H1 (cell line): ENCODE measurements at regions not wholly inside any gene's neighbourhood (a gene's known extent, or its start where the extent isn't known, plus 50 kb on each side); places are given as distances from the start of the nearest gene placed in this dataset.

Experiments used
- CTCF ChIA-PET: fragments of 300-600 bp; sonication (Branson Sonifier 250); formaldehyde crosslinking; loops from one replicate; lab custom pipeline; 2021; ENCODE audit not compliant: partially characterized antibody; lab: Charles Lee
- POLR2A ChIA-PET: fragments of 300-600 bp; sonication (Branson Sonifier 250); formaldehyde crosslinking; loops from one replicate; lab custom pipeline; 2021; ENCODE audit warnings: inconsistent platforms; ENCODE audit not compliant: partially characterized antibody; lab: Charles Lee
- DNase-seq, 2 experiments: peaks; one replicate each; pipeline versions ENCODE4 v3.0.0 to v3.0.0-alpha.2; 2010 to 2022; ENCODE audit warnings: low spot score in 2 of 2, low read depth in 1 of 2, mixed read lengths in 1 of 2
- FAIRE-seq: peaks from 2 replicates; lab custom pipeline; 2011; peaks lifted over from hg19 to GRCh38; lab: Jason Lieb, UNC
- H2AFZ ChIP-seq: 2 replicates; pipeline ENCODE4 v1.8.1; 2012; ENCODE audit warnings: low read length, inconsistent platforms
- H2AK5ac ChIP-seq: 2 replicates; pipeline ENCODE4 v1.6.1; 2013; ENCODE audit warnings: low read depth, low read length
- H2BK120ac ChIP-seq: replicated peaks from 2 replicates; pipeline ENCODE3; 2013; ENCODE audit warnings: low read depth, low read length, inconsistent platforms
- H2BK12ac ChIP-seq: 2 replicates; pipeline ENCODE4 v1.6.1; 2013; ENCODE audit warnings: low read depth, low read length
- H2BK15ac ChIP-seq: 2 replicates; pipeline ENCODE4 v1.6.1; 2013; ENCODE audit warnings: low read length
- H2BK20ac ChIP-seq: 2 replicates; pipeline ENCODE4 v1.6.1; 2013; ENCODE audit warnings: low read length
- H2BK5ac ChIP-seq: 2 replicates; pipeline ENCODE4 v1.6.1; 2013; ENCODE audit warnings: low read depth, low read length
- H3K14ac ChIP-seq: 2 replicates; pipeline ENCODE4 v1.6.1; 2013; ENCODE audit warnings: inconsistent platforms; ENCODE audit not compliant: insufficient read length
- H3K18ac ChIP-seq: 2 replicates; pipeline ENCODE4 v1.6.1; 2013; ENCODE audit warnings: low read length; ENCODE audit errors: extremely low read depth
- H3K23ac ChIP-seq: 2 replicates; pipeline ENCODE4 v1.6.1; 2013; ENCODE audit warnings: inconsistent platforms; ENCODE audit not compliant: insufficient read length
- H3K23me2 ChIP-seq: 2 replicates; pipeline ENCODE4 v1.6.1; 2013; ENCODE audit warnings: low read depth, low read length
- H3K27ac ChIP-seq: 2 replicates; pipeline ENCODE4 v1.6.1; 2011; ENCODE audit warnings: low read depth, low read length, inconsistent platforms
- H3K27me3 ChIP-seq, 4 experiments: replicated peaks in 1 of 4; 1 replicate in 1 of 4; 2 replicates in 3 of 4; pipeline versions ENCODE4 v1.6.1 to v1.8.1; 2011 to 2013; ENCODE audit warnings: low read length in 3 of 4, mild to moderate bottlenecking in 3 of 4, inconsistent platforms in 2 of 4, mixed read lengths in 2 of 4, moderate library complexity in 1 of 4; ENCODE audit not compliant: control insufficient read depth in 3 of 4, insufficient read depth in 3 of 4; ENCODE audit errors: extremely low read depth in 1 of 4
- H3K36me3 ChIP-seq, 4 experiments: 2 replicates each; pipeline versions ENCODE4 v1.6.1 to v1.8.1; 2011 to 2013; ENCODE audit warnings: mild to moderate bottlenecking in 4 of 4, low read length in 3 of 4, moderate library complexity in 2 of 4, control low read depth in 1 of 4, inconsistent platforms in 1 of 4; ENCODE audit not compliant: insufficient read depth in 4 of 4, control insufficient read depth in 2 of 4
- H3K4ac ChIP-seq: replicated peaks from 2 replicates; pipeline ENCODE3; 2013; ENCODE audit warnings: low read length, low read depth, mixed read lengths, inconsistent platforms; ENCODE audit not compliant: insufficient read length
- H3K4me1 ChIP-seq, 4 experiments: replicated peaks in 1 of 4; 1 replicate in 1 of 4; 2 replicates in 3 of 4; pipeline versions ENCODE4 v1.6.1 to v1.8.1; 2011 to 2013; ENCODE audit warnings: low read length in 3 of 4, inconsistent platforms in 2 of 4, mixed read lengths in 1 of 4; ENCODE audit not compliant: insufficient read depth in 4 of 4, control insufficient read depth in 3 of 4
- H3K4me2 ChIP-seq, 2 experiments: 2 replicates each; pipeline versions ENCODE4 v1.6.1 to v1.8.1; 2011 to 2013; ENCODE audit warnings: low read depth in 2 of 2, low read length in 2 of 2, control low read depth in 1 of 2, inconsistent platforms in 1 of 2, mild to moderate bottlenecking in 1 of 2; ENCODE audit not compliant: insufficient read depth in 1 of 2
- H3K4me3 ChIP-seq, 4 experiments: fragments of 200-600, 300-600 bp in 1 of 4; sonication (generic), shearing (Covaris generic), sonication (Bioruptor Twin) in 1 of 4; 2 replicates each; pipeline versions ENCODE4 v1.5.1 to v1.8.1; 2011 to 2016; ENCODE audit warnings: low read length in 4 of 4, low read depth in 3 of 4, control low read depth in 2 of 4, inconsistent platforms in 2 of 4, mild to moderate bottlenecking in 2 of 4, mixed read lengths in 1 of 4, moderate library complexity in 1 of 4; ENCODE audit not compliant: insufficient read depth in 2 of 4; ENCODE audit errors: extremely low read depth in 1 of 4
- H3K56ac ChIP-seq: replicated peaks from 2 replicates; pipeline ENCODE3; 2013; ENCODE audit warnings: low read depth, mild to moderate bottlenecking, mixed read lengths, low read length, inconsistent platforms; ENCODE audit not compliant: insufficient read length
- H3K79me1 ChIP-seq: 2 replicates; pipeline ENCODE4 v1.6.1; 2013; ENCODE audit warnings: low read depth, low read length, control low read depth
- H3K79me2 ChIP-seq, 2 experiments: 2 replicates each; pipeline versions ENCODE4 v1.6.1 to v1.8.1; 2012 to 2013; ENCODE audit warnings: low read length in 2 of 2, mild to moderate bottlenecking in 2 of 2, inconsistent platforms in 1 of 2; ENCODE audit not compliant: insufficient read depth in 2 of 2, control insufficient read depth in 1 of 2
- H3K9ac ChIP-seq, 4 experiments: replicated peaks in 1 of 4; 1 replicate in 1 of 4; 2 replicates in 3 of 4; pipeline versions ENCODE4 v1.6.1 to v1.8.1; 2011 to 2013; ENCODE audit warnings: low read depth in 3 of 4, low read length in 3 of 4, control low read depth in 2 of 4, mild to moderate bottlenecking in 2 of 4, moderate library complexity in 2 of 4, inconsistent platforms in 1 of 4; ENCODE audit errors: extremely low read depth in 1 of 4
- H3K9me3 ChIP-seq, 2 experiments: 2 replicates each; pipeline versions ENCODE4 v1.6.1 to v1.8.1; 2012 to 2013; ENCODE audit warnings: mild to moderate bottlenecking in 2 of 2, moderate library complexity in 2 of 2, control low read depth in 1 of 2, inconsistent platforms in 1 of 2, low read depth in 1 of 2, low read length in 1 of 2, mixed read lengths in 1 of 2; ENCODE audit not compliant: insufficient read depth in 2 of 2
- H4K20me1 ChIP-seq, 2 experiments: replicated peaks in 1 of 2; 2 replicates each; pipeline versions ENCODE3 to v1.8.1; 2011 to 2013; ENCODE audit warnings: inconsistent platforms in 2 of 2, low read length in 2 of 2, mild to moderate bottlenecking in 1 of 2; ENCODE audit not compliant: insufficient read depth in 2 of 2, control insufficient read depth in 1 of 2
- H4K5ac ChIP-seq: 2 replicates; pipeline ENCODE4 v1.6.1; 2013; ENCODE audit warnings: low read length, low read depth, mixed read lengths, inconsistent platforms; ENCODE audit not compliant: insufficient read length
- H4K8ac ChIP-seq: 2 replicates; pipeline ENCODE4 v1.8.0; 2013; ENCODE audit warnings: mild to moderate bottlenecking, moderate library complexity, low read length, inconsistent platforms; ENCODE audit not compliant: insufficient read depth; ENCODE audit errors: extremely low read depth
- H4K91ac ChIP-seq: replicated peaks from 2 replicates; pipeline ENCODE3; 2013; ENCODE audit warnings: low read length, mixed read lengths, inconsistent platforms; ENCODE audit not compliant: insufficient read length
- BCL11A ChIP-seq, 2 experiments: IDR thresholded peaks; one replicate each; pipeline ENCODE4 v1.6.1; 2011; ENCODE audit warnings: low read depth in 2 of 2, low read length in 2 of 2, mild to moderate bottlenecking in 2 of 2
- CBX5 ChIP-seq: fragments of 300-800, 300-1000 bp; sonication (generic); IDR thresholded peaks from 2 replicates; pipeline ENCODE4 v1.7.1; 2016; ENCODE audit warnings: antibody characterized with exemption, low read length, low read depth
- CBX8 ChIP-seq: fragments of 300-800, 300-1000 bp; sonication (generic); IDR thresholded peaks from 2 replicates; pipeline ENCODE4 v1.7.1; 2016; ENCODE audit warnings: low read depth, low read length, borderline replicate concordance
- FOSL1 ChIP-seq: IDR thresholded peaks from 2 replicates; pipeline ENCODE4 v1.6.1; 2011; ENCODE audit warnings: mild to moderate bottlenecking, low read depth, low read length, moderate library complexity; ENCODE audit not compliant: insufficient read depth
- KDM1A ChIP-seq: fragments of 200-600, 300-600 bp; sonication (generic); IDR thresholded peaks from 2 replicates; pipeline ENCODE4 v1.7.1; 2016; ENCODE audit warnings: mild to moderate bottlenecking, low read length, borderline replicate concordance
- MAFK ChIP-seq: IDR thresholded peaks from 2 replicates; pipeline ENCODE4 v1.6.1; 2012; ENCODE audit warnings: low read depth, mild to moderate bottlenecking, improper control_type of control experiment, low read length
- PHF8 ChIP-seq: fragments of 200-600 bp; sonication (generic); conservative IDR thresholded peaks from 2 replicates; pipeline ENCODE4 v1.7.1; 2012; ENCODE audit warnings: low read depth, mild to moderate bottlenecking, inconsistent platforms, low read length, moderate library complexity
- POU5F1 ChIP-seq: IDR thresholded peaks from 2 replicates; pipeline ENCODE4 v1.6.1; 2011; ENCODE audit warnings: low read depth, mild to moderate bottlenecking, low read length, moderate library complexity
- RFX5 ChIP-seq: IDR thresholded peaks from 2 replicates; pipeline ENCODE4 v1.6.1; 2011; ENCODE audit warnings: low read depth, low read length, improper control_type of control experiment, borderline replicate concordance
- RXRA ChIP-seq: IDR thresholded peaks from 2 replicates; pipeline ENCODE4 v1.6.1; 2011; ENCODE audit warnings: low read depth, mild to moderate bottlenecking, low read length, moderate library complexity; ENCODE audit not compliant: insufficient read depth
- SUZ12 ChIP-seq: fragments of 200-600 bp; sonication (generic); IDR thresholded peaks from 2 replicates; pipeline ENCODE4 v1.6.1; 2012; ENCODE audit warnings: mild to moderate bottlenecking, inconsistent platforms, low read length, moderate library complexity, mixed read lengths
- WGBS, 2 experiments: shearing (Covaris generic) in 1 of 2; methylation state at CpG; one replicate each; pipeline versions ENCODE4 v1.1.6 to v1.1.7; 2013 to 2015; ENCODE audit warnings: low lambda C conversion rate in 2 of 2, mixed read lengths in 2 of 2, inconsistent platforms in 1 of 2, low coverage in 1 of 2, missing lambda C conversion rate in 1 of 2; ENCODE audit not compliant: insufficient replicate concordance in 2 of 2, insufficient coverage in 1 of 2, insufficient read length in 1 of 2; ENCODE audit errors: extremely low coverage in 1 of 2, missing lambda C conversion rate in 1 of 2; 5-methylcytosine and 5-hydroxymethylcytosine counted together

DNA sequence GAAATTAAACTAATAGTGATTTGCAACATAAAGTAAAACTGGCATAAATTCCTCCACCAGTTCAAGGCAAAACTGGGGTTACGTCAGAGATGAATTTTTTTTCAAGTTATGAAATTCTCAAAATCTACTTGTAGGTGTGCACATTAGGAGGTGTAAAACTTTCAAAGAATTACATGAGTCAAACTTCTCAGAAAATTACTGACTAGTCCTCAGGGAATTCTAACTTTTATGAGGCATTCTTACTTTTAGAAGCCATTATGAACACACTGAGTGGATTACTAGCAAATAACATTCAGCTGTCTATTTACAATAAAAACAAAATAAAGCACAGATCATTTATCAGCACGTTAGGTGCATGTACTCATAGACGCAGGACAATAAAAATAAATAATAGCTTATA lies 348.7 kb downstream of the CDH11 start:
- 79% methylated on average over 3 of the region's 3 CpGs; no CpG with 5 or more reads in 1 of the 2 experiments for WGBS, 2 experiments
- CTCF ChIA-PET, result interaction anchor here (1.5 kb wide), 1 partner anchor 70 kb away, joined by 4 read pairs; no protein-coding TSS in a partner anchor
- no peak overlapping the region for H3K23ac ChIP-seq

More for the DNA sequence above, 348.7 kb downstream of the CDH11 start:
- Histone ChIP-seq H4K20me1 (no peaks in the 10 kb centered on the region), H2BK15ac (no peak overlapping the region), H3K23me2 (no peaks in the 10 kb centered on the region), H2BK120ac (no peak overlapping the region), H2BK12ac (no peak overlapping the region), H3K18ac (no peak overlapping the region), H3K36me3 (no peaks in the 10 kb centered on the region; a peak in 1 of 8 replicates), H4K91ac (no peak overlapping the region), H3K9ac (no peak overlapping the region), H2BK20ac (no peak overlapping the region), H3K9me3 (no peaks in the 10 kb centered on the region), H4K8ac (no peak overlapping the region), H3K79me2 (no peaks in the 10 kb centered on the region), H2AK5ac (no peak overlapping the region), H3K4me1 (no peaks in the 10 kb centered on the region), H3K79me1 (no peaks in the 10 kb centered on the region), H2BK5ac (no peak overlapping the region), H3K14ac (no peak overlapping the region), H3K4ac (no peak overlapping the region), H3K56ac (no peak overlapping the region), H4K5ac (no peak overlapping the region), H3K27ac (no peak overlapping the region), H2AFZ (no peak overlapping the region), H3K4me3 (no peak overlapping the region), H3K4me2 (no peak overlapping the region)
- DNase-seq, result no peak
- POLR2A ChIA-PET, result no interaction called here
- FAIRE-seq, result no peak
- TF ChIP-seq POU5F1 (no peak), SUZ12 (no peak), PHF8 (no peak), BCL11A (IDR thresholded peaks at IDR 0.05; ENCODE audit: low read depth in 2 of 2, low read length in 2 of 2) (no peak), CBX8 (no peak), FOSL1 (no peak), MAFK (no peak), RXRA (no peak), CBX5 (no peak), KDM1A (no peak), RFX5 (no peak)
- TF ChIP-seq, all 59 proteins: peak for 0
- H3K27me3 ChIP-seq, result no peaks in the 10 kb centered on the region
